DND-41 (cell line): ENCODE measurements at regions not wholly inside any gene's neighbourhood (a gene's known extent, or its start where the extent isn't known, plus 50 kb on each side); places are given as distances from the start of the nearest gene placed in this dataset.

Experiments
- ATAC-seq: fragments of 200-7000 bp; cut with Tn5 transposase; 3 replicates; pipeline ENCODE4 v1.9.1; 2021; ENCODE audit warnings: low read depth; ENCODE audit not compliant: insufficient read depth
- DNase-seq: peaks from one replicate; pipeline ENCODE4 v3.0.0-alpha.2; 2020
- H2AFZ ChIP-seq: 2 replicates; pipeline ENCODE4 v1.6.0; 2012; ENCODE audit warnings: low read depth, low read length
- H3K27ac ChIP-seq: 2 replicates; pipeline ENCODE4 v1.5.1; 2012; ENCODE audit warnings: low read length, inconsistent platforms
- H3K27me3 ChIP-seq: fragments of 200-600 bp; sonication (generic); 2 replicates; pipeline ENCODE4 v1.6.0; 2012; ENCODE audit warnings: low read length, mild to moderate bottlenecking, inconsistent platforms; ENCODE audit not compliant: insufficient read depth, poor library complexity
- H3K36me3 ChIP-seq: 2 replicates; pipeline ENCODE4 v1.5.1; 2012; ENCODE audit warnings: low read length, inconsistent platforms; ENCODE audit not compliant: insufficient read depth
- H3K4me1 ChIP-seq: 2 replicates; pipeline ENCODE4 v1.5.1; 2012; ENCODE audit warnings: mild to moderate bottlenecking, low read length; ENCODE audit not compliant: insufficient read depth
- H3K4me2 ChIP-seq: 2 replicates; pipeline ENCODE4 v1.6.0; 2012; ENCODE audit warnings: mild to moderate bottlenecking, moderate library complexity, low read length, inconsistent platforms; ENCODE audit not compliant: insufficient read depth
- H3K4me3 ChIP-seq, 2 experiments: fragments of 200-600 bp in 1 of 2; shearing (Covaris generic) in 1 of 2; 2 replicates each; pipeline ENCODE4 v1.5.1; 2012 to 2016; ENCODE audit warnings: inconsistent platforms in 2 of 2, low read length in 2 of 2, mild to moderate bottlenecking in 2 of 2, low read depth in 1 of 2, moderate library complexity in 1 of 2
- H3K79me2 ChIP-seq: 2 replicates; pipeline ENCODE4 v1.6.0; 2012; ENCODE audit warnings: low read length, inconsistent platforms; ENCODE audit not compliant: insufficient read depth
- H3K9ac ChIP-seq: 2 replicates; pipeline ENCODE4 v1.6.0; 2012; ENCODE audit warnings: low read depth, mild to moderate bottlenecking, inconsistent platforms, low read length, moderate library complexity
- H3K9me3 ChIP-seq: 2 replicates; pipeline ENCODE4 v1.5.1; 2012; ENCODE audit warnings: low read length, moderate library complexity, mild to moderate bottlenecking, inconsistent platforms; ENCODE audit not compliant: insufficient read depth, severe bottlenecking
- H4K20me1 ChIP-seq: 2 replicates; pipeline ENCODE4 v1.6.0; 2012; ENCODE audit warnings: low read length; ENCODE audit not compliant: insufficient read depth
- CTCF ChIP-seq: IDR thresholded peaks from 2 replicates; pipeline ENCODE4 v1.5.1; 2012; ENCODE audit warnings: borderline replicate concordance, low read length, moderate library complexity, mild to moderate bottlenecking; ENCODE audit not compliant: poor library complexity, severe bottlenecking; ENCODE audit errors: extremely low read depth
- EZH2 ChIP-seq: IDR thresholded peaks from 3 replicates; pipeline ENCODE4 v1.6.1; 2012; ENCODE audit warnings: borderline replicate concordance, low read depth, mild to moderate bottlenecking, moderate library complexity, low read length, inconsistent platforms; ENCODE audit not compliant: severe bottlenecking

GRCh38 chr3:126290325-126290724 lies 66.9 kb downstream of the KLF15 start:
- Histone ChIP-seq H3K9ac (no peak overlapping the region), H3K79me2 (no peaks in the 10 kb centered on the region), H4K20me1 (no peaks in the 10 kb centered on the region), H3K4me2 (no peak overlapping the region), H3K27me3 (no peaks in the 10 kb centered on the region), H2AFZ (no peak overlapping the region), H3K4me1 (no peaks in the 10 kb centered on the region), H3K9me3 (no peaks in the 10 kb centered on the region), H3K27ac (no peak overlapping the region), H3K4me3 (no peak overlapping the region), H3K36me3 (no peaks in the 10 kb centered on the region)
- TF ChIP-seq EZH2 (no peak), CTCF (no peak)
- no peak for ATAC-seq
- no peak for DNase-seq

- H3K79me2 ChIP-seq = no peaks in the 10 kb centered on the region
- H3K27ac ChIP-seq = no peak overlapping the region
- no peak for TF ChIP-seq CTCF
- no peak for TF ChIP-seq EZH2
- no peak overlapping the region for H2AFZ ChIP-seq
- no peak for DNase-seq
- no peak for ATAC-seq
- no peaks in the 10 kb centered on the region for H4K20me1 ChIP-seq
- H3K4me3 ChIP-seq = no peak overlapping the region
- no peaks in the 10 kb centered on the region for H3K9me3 ChIP-seq
- H3K9ac ChIP-seq = no peak overlapping the region
- no peaks in the 10 kb centered on the region for H3K27me3 ChIP-seq
- H3K4me1 ChIP-seq = no peaks in the 10 kb centered on the region
- no peak overlapping the region for H3K4me2 ChIP-seq
- H3K36me3 ChIP-seq = no peaks in the 10 kb centered on the region
Measured at GRCh38 chr3:126289096-126289495, 68.1 kb downstream of the KLF15 start.

GRCh38 chr3:126288314-126288713 lies 68.9 kb downstream of the KLF15 start:
- no peak for TF ChIP-seq EZH2
- no peak for TF ChIP-seq CTCF
- H3K4me1 ChIP-seq = no peaks in the 10 kb centered on the region
- H3K27ac ChIP-seq = no peak overlapping the region
- H3K4me2 ChIP-seq = no peak overlapping the region
- no peaks in the 10 kb centered on the region for H3K27me3 ChIP-seq
- DNase-seq (no peak), ATAC-seq (no peak)
- no peak overlapping the region for H2AFZ ChIP-seq
- H4K20me1 ChIP-seq = no peaks in the 10 kb centered on the region
- no peak overlapping the region for H3K4me3 ChIP-seq
- no peaks in the 10 kb centered on the region for H3K79me2 ChIP-seq
- no peaks in the 10 kb centered on the region for H3K36me3 ChIP-seq
- no peak overlapping the region for H3K9ac ChIP-seq
- no peaks in the 10 kb centered on the region for H3K9me3 ChIP-seq

GRCh38 chr3:126287536-126288241 lies 69.5 kb downstream of the KLF15 start:
- Histone ChIP-seq H3K9me3 (no peaks in the 10 kb centered on the region), H3K9ac (no peak overlapping the region), H3K27me3 (no peaks in the 10 kb centered on the region), H3K4me3 (no peak overlapping the region), H3K4me1 (no peaks in the 10 kb centered on the region), H3K27ac (no peak overlapping the region), H2AFZ (no peak overlapping the region), H4K20me1 (no peaks in the 10 kb centered on the region), H3K36me3 (no peaks in the 10 kb centered on the region), H3K79me2 (no peaks in the 10 kb centered on the region), H3K4me2 (no peak overlapping the region)
- TF ChIP-seq CTCF (no peak), EZH2 (no peak)
- ATAC-seq = no peak
- DNase-seq = no peak
